ENCODE measurements at regions not wholly inside any gene's neighbourhood (a gene's known extent, or its start where the extent isn't known, plus 50 kb on each side); places are given as distances from the start of the nearest gene placed in this dataset.

DNA sequence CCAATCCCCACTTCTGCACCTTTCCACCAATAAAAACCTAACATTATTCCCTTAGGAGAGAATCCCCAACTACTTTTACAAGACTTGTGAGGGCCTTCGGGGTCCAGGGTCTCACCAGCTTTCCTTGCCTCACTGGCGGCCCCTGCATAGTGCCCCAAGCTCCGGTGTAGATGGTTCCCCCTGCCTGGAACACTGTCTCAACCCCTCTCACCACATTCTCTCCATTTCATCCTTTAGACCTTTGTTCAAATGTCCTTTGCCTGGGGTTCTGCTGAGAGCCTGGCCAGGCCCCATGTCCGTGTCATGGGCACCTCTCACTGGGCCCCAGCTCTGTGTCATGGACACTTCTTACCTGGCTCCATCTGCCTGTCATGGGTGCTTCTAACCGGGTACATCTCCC lies 64.5 kb upstream of the SORCS3 start:
- Histone ChIP-seq H3K36me3 (ENCODE audit: control insufficient read depth, insufficient read depth, low read length) (no peaks in the 10 kb centered on the region), H3K4me3 (ENCODE audit: insufficient read depth, low read depth, low read length) (no peak overlapping the region), H4K20me1 (ENCODE audit: insufficient read depth, low read length) (no peaks in the 10 kb centered on the region), H3K9me3 (ENCODE audit: control insufficient read depth, insufficient read depth, low read length) (no peaks in the 10 kb centered on the region), H2BK20ac (ENCODE audit: low read depth, low read length) (no peak overlapping the region), H3K27me3 (ENCODE audit: control insufficient read depth, insufficient read depth, low read length) (no peaks in the 10 kb centered on the region; the same call in none of the 2 replicates), H2BK120ac (ENCODE audit: low read depth, low read length) (no peak overlapping the region), H2AFZ (replicated peaks; ENCODE audit: low read length, poor library complexity) (no peak overlapping the region), H3K14ac (replicated peaks; ENCODE audit: low read depth, low read length) (no peak overlapping the region), H3K27ac (ENCODE audit: insufficient read depth, low read length) (no peak overlapping the region), H3K18ac (ENCODE audit: low read depth, low read length) (no peak overlapping the region), H3K23ac (ENCODE audit: low read depth, low read length) (no peak overlapping the region), H3K4me2 (ENCODE audit: low read depth, low read length) (no peak overlapping the region), H4K5ac (ENCODE audit: low read depth, low read length) (no peak overlapping the region), H3K4me1 (ENCODE audit: control insufficient read depth, insufficient read depth, low read length) (no peaks in the 10 kb centered on the region), H4K8ac (ENCODE audit: low read depth in 2 of 2, low read length in 2 of 2) (no peak overlapping the region), H4K91ac (ENCODE audit: insufficient read depth, low read depth, low read length) (no peak overlapping the region), H3K4ac (ENCODE audit: low read depth, low read length) (no peak overlapping the region), H2BK15ac (ENCODE audit: low read depth, low read length) (no peak overlapping the region), H2BK5ac (ENCODE audit: low read depth, low read length, poor library complexity, severe bottlenecking) (no peak overlapping the region), H3K9ac (ENCODE audit: low read depth, low read length) (no peak overlapping the region), H3K79me1 (ENCODE audit: low read depth in 1 of 2, low read length in 2 of 2) (no peaks in the 10 kb centered on the region), H3K9me1 (ENCODE audit: insufficient read depth, low read length) (no peaks in the 10 kb centered on the region; the same call in 1 of the 2 replicates), H3K56ac (ENCODE audit: extremely low read depth, insufficient read depth, low read length) (no peak overlapping the region), H2AK9ac (replicated peaks; ENCODE audit: low read depth, low read length, poor library complexity) (no peak overlapping the region), H2AK5ac (ENCODE audit: low read depth, low read length) (no peak overlapping the region)
- intact Hi-C loops (cut with micrococcal nuclease) = loop anchor here (10.0 kb wide), 1 partner anchor 172 kb away; no protein-coding TSS in a partner anchor
- in situ Hi-C loops (cut with MboI; ENCODE audit: low sequenced_read_pairs) = no loop called here
- WGBS, 2 experiments (ENCODE audit: extremely low coverage in 2 of 2, insufficient read length in 1 of 2) = 90% methylated on average over 2 of the region's 5 CpGs; no CpG with 5 or more reads in 1 of the 2 experiments
- ChIA-PET POLR2A (ENCODE audit: unreplicated experiment) (no interaction called here), CTCF (no interaction called here)
- no peak for ATAC-seq (ENCODE audit: low read depth)
- BruUV-seq (replicated peaks) = no TSS peak
- DNase-seq = no peak
- dilution Hi-C loops (cut with HindIII; ENCODE audit: low sequenced_read_pairs, unreplicated experiment) = no loop called here
- TF ChIP-seq MAFK (IDR thresholded peaks at IDR 0.05; ENCODE audit: low read depth, low read length) = no peak
- TF ChIP-seq, protein P1, sequence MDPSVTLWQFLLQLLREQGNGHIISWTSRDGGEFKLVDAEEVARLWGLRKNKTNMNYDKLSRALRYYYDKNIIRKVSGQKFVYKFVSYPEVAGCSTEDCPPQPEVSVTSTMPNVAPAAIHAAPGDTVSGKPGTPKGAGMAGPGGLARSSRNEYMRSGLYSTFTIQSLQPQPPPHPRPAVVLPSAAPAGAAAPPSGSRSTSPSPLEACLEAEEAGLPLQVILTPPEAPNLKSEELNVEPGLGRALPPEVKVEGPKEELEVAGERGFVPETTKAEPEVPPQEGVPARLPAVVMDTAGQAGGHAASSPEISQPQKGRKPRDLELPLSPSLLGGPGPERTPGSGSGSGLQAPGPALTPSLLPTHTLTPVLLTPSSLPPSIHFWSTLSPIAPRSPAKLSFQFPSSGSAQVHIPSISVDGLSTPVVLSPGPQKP (IDR thresholded peaks at IDR 0.05; ENCODE audit: borderline replicate concordance, low read depth, low read length) = no peak
